NCI-H2029 (cell line): ENCODE measurements at regions not wholly inside any gene's neighbourhood (a gene's known extent, or its start where the extent isn't known, plus 50 kb on each side); places are given as distances from the start of the nearest gene placed in this dataset.

Experiments used
- DNase-seq: peaks from one replicate; lab custom pipeline; 2025; lab: John Stamatoyannopoulos, UW

DNA sequence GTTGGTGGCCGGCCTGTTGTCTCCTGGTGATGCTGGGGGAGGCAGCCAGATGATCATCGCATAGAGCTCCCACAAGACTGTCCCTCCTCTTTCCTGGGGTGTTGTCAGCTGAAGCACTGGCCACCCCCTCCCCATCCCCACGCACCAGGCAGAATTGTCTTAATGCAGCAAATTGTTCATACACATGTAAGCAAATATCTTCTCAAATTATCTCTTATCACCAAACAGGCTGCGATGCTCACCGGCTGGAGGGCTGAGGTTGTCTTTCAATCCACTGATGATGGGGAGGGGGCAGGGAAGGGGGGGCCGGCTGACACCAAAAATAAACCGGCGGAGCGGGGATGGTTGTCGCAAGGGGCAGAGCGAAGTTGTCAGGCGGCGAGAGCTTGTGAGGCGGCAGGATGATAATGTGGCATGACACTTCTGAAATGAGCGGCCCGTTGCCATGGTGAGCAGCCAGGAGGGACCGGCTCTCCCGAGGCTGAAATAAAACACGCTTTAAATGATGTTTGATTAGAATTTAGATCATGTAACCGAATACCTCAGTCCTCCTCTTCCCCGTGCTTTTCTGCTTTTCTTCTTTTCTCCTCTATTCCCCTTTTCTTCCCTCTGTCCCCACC is 59.8 kb downstream of the MRM1 start:
- no peak for DNase-seq

DNA sequence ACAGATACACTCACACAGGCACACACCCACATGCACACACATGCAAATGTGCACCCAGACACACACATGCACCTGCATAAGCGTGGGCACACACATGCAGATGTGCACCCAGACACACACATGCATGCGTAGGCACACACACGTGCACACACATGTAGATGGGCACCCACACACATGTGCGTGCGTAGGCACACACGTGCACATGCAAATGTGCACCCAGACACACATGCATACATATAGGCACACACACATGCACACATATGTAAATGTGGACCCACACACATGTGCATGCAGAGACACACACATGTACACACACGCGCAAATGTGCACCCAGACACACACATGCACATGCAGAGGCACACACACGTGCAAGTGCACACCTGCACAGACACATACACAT is 60.3 kb downstream of the MRM1 start:
- DNase-seq = no peak

DNA sequence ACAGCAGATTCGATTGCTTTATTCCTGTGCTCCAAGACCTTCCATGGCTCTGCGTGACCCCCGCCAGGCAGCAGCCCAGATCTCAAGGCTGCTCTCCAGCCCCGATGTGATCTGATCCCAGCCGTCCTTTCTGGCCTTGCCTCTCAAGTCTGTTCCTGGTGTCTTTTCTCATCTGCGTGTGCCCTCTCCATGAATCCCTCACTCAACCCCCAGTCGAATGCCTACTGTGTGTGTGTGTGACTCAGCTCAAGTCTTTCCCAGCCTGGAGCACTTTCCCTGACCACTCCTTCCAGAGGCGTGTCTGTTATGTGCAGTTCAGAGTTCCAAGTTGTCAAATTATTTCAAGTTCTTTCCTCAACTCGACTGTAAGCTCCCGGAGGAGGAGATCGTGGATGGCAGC is 64.0 kb downstream of the MRM1 start:
- no peak for DNase-seq

DNA sequence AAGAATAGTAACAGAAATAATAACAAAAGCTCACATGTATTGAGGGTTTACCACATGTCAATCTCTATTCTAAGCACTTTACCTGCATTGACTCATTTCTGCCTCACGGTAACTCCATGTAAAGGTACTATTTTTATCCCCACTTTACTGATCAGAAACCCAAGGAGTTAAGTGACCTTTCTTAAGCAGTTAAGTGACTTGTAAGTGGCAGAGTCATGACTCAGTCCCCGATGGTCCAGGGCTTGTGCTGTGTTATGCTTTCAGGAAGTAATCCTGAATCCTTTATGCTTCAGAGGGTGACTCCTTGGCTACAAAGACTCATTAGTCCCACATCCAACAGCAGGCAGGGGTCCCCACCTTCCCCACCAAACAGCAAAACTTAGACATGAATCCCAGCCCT is 66.5 kb downstream of the MRM1 start:
- DNase-seq = no peak

DNA sequence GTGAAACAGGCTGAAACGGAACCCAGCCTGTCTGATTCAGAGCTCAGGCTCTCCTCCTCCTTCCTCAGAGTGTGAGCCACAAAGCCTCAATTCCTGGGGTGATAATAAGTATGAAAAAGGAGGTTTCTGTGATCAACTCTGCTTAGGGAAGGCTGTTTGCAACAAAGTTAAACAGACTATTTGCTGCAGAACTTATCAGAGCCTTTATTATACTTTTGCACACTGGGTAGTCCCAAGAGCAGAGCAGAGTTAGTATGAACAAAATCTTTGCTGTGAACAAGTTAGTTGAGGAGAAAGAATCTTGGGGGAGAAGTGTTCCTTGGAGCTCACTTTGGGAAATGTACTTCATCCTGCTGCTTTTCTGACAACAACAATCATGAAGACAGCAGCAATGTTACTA is 67.4 kb downstream of the MRM1 start:
- no peak for DNase-seq

DNA sequence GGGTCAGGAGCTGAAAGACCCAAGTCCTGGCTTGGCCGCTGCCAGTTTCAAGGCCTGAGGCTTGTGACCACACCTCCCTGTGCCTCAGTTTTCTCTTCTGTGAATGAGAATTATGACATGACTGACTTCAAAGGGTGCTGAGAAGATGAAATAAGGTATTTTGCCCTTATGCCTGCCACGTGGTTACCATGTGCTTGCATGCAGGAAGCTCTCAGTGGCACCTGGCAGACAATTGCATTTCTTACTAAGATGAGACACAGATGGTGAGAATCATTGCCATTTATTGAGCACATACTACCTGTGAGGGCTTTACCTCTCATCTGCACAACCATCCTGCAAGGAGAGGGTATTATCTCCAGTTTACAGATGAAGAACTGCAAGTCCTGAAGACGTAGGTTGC is 69.8 kb downstream of the MRM1 start:
- DNase-seq = no peak

DNA sequence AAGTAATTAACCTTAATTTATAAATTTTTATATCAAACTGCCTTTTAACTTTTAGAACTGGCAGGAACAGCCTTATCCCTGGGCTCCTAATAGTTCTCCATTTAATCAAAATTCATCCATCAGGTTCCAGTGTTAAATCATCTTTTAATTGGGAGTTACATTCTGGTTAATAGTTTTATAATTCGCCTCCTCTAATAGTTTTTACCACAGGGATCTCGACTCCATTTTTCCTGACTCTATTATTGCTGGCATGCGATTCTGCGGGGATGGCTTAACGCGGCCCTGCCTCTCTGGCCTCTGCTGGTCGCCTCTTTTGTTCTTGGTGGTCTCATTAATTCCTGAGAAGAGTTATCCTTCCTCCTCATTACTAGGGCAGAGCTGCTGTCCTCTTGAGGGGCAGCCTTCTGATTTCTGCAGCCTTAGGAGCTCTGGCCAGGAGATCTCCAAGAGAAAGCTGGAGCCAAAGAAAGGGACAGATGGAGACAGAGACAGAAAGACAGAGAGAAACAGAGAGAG is 71.1 kb downstream of the MRM1 start:
- DNase-seq = no peak

DNA sequence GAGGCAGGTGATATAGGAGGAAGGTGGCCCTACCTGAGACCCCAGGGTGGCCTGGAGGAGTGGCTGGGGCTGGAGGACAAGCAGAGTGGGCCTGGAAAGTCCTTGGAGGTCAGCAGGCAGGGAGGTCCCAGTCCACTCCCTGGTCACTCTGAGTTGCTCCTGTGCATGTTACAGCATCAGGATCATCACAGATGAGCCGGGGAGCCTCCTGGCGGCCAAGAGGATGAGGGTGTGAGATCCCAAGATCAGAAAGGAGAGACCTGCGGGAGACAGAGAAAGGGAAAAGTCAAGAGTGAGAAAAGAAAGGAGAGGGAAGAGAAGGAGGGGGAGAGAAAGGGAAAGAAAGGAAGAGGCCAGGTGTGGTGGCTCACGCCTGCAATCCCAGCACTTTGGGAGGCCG is 71.7 kb downstream of the MRM1 start:
- no peak for DNase-seq

DNA sequence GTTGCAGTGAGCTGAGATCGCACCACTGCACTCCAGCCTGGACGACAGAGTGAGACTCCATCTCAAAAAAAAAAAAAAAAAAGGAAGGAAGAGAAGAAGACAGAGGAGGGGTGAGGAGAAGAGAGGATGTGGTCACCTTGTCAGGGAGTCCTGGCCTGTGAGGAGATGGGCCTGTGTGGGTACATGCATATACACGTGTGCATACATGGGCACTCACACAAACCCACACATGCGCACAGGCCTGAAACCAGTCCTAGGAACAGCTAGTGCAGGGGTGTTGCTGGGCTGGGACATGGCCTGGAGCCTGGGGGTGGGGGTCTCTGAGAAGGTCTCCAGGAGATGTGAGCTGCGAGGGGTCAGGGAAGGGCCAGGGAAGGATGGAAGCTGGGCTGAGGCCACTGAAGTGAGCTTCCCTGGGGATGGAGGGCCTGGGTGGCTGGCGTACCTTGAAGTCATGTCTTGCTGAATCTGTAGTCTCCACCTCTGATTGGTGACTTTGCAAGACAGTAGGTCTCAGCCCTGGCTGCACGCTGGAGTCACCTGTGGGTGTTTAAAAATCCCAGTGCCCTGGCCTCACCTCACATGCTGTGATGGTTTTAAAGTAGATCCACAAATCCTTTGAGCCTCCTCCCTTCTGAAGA is 72.4 kb downstream of the MRM1 start:
- DNase-seq = no peak

DNA sequence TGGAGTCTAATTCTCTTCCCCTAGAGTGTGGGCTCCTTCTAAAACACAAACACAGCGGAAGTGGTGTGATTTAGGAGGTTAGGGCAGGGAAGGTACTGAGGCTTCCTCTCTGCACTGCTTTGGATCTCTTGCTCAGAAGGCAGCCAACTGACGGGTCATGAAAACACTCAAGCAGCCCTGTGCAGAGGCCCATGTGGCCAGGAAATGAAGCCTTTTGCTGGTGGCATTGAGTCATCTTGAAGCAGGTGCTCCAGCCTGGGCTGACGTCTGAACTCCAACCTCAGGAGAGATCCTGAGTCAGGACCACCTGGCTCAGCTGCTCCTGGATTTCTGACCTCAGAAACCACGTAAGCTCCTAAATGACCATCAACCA is 72.9 kb downstream of the MRM1 start:
- DNase-seq = no peak

DNA sequence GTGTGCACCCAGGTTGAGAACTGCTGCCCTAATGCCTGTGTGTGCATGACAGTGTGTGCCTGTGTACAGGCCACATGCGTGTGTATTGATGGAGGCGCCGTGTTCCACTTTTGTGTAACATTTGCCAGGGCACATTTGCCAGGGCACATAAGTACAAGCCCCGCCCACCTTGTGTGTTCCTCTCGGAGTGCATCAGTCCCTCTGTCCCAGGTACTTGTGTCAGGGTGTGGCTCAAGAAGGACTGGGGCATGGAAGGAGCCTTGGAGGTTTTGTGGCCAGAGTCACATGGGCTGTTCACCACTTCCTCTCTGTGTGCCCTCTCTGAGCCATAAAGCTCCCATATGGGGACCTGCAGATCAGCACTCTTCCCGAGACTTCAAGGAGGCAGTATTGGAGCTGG is 73.9 kb downstream of the MRM1 start:
- DNase-seq = no peak

DNA sequence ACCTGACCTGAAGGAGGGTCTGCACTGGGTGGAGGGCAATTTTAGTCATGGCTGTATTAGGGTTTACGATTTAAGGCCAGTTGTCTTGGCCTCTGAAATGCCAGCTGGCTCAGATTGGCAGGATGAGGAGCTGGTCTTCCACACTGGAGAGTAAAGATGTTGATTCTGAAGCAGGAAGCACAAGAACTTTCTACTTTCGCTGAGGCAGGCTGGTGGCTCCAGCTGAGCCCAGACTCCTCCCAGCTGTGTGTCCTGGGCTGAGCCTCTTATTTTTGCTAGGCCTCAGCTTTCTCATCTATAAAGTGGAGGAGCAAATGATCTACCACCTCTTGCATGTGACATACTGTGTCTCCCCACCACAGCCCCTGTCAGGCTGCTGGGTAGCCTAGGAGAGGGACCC is 74.4 kb downstream of the MRM1 start:
- DNase-seq = no peak

DNA sequence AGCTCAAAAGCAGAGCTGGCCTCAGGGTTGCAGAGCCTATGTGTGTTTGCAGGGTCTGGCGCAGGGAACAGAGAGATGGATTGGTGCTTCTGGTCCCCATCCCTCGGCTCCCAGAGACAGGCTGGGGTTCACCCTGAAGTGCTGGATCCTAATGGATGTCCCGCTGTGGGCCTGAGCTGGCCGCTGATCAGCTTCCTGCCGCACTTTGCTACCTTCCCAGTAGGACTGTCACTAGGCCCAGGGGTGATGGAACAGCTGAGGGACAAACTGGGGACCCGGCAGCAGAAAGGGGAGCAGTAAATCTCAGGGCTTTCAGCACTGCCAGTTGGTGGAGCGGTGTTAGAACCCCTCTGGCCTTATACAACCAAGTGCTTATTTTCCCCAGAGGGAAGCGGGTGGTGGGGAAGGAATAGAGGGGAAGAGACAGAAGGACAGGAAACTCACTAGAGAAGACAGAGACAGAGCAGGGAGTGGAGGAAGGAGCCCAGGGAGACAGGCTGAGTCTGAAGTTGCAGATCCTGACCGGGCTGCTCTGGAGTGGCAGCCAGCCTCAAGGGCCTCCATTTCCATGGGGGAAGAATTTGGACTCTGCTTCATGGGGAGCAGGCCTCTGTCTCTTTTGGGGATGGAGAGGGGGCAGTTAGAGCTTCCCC is 78.6 kb downstream of the MRM1 start:
- DNase-seq = no peak

DNA sequence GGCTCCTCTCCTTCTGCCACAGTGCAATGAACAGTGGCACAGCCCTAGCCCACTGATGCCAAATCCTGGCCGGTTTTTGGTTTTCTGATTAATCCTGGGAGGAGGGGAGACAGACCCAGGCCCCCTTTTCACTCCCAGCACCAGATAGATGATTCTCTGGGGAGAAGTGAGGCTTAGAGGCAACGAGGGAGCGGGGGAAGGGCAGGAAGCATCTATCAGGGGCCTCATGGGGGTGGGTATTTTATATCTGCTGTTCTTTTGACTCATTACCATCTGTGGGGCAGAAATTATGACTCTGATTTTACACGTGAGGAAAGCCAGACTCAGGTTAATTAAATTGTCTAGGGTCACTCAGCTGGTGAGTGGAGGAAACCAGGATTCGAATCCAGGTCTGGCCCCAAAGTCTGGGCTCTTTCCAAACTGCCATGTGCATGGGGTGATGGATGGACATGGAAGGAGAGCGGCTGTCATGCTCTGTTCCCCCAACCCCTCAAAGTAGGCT is 79.4 kb downstream of the MRM1 start:
- DNase-seq = no peak

DNA sequence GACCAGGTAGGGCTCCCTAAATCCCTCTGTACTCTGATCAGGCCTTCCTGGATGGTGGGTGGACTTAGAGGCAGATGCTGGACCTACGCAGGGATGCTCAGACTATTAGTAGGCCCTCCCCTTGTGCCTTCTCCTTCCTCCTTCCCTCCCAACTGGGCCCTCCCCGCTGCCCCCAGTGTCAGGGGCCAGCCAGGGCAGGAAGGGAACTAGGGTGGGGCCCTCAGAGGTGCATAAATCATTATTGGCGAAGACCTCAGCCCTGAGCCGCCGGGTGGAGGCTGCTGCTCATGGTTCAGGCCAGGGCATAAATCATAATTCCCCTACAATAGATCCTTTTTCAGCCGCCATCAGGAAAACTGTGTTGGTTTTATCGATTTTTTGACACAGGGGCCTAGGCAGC is 81.4 kb downstream of the MRM1 start:
- DNase-seq = no peak

DNA sequence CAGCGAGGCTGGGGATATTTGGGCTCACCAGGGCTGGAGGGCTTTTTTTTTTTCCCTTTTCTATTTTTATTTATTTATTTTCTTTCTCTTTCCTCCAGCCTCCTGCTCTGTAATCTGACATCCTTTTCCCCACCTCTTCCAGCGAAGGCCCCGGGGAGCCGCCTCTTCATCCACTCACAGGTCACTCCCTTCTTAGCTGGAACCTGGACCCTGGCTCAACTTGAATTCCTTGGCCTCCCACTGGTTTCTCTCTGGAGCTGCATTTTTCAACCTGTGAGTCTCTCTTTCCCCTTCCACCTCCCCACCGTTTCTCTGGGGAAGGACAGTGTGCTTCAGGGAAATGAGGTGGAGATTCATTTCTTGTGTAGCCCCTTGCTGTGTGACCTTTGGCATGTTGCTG is 82.0 kb downstream of the MRM1 start:
- DNase-seq = no peak

DNA sequence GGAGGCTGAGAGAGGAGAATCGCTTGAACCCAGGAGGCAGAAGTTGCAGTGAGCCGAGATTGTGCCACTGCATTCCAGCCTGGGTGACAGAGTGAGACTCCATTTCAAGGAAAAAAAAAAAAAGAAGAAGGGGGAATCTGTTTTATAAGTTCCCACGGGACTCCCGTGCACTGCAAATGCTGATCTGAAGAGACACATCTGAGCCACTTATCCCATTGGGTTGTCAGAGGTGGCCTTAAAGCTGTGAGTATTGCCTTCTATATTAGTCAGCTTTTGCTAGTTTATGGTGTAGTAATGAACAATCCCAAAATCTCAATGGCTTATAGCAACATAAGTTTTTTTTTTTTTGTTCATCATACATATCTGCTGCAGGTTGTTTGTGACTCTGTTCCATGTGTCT is 82.8 kb downstream of the MRM1 start:
- no peak for DNase-seq

DNA sequence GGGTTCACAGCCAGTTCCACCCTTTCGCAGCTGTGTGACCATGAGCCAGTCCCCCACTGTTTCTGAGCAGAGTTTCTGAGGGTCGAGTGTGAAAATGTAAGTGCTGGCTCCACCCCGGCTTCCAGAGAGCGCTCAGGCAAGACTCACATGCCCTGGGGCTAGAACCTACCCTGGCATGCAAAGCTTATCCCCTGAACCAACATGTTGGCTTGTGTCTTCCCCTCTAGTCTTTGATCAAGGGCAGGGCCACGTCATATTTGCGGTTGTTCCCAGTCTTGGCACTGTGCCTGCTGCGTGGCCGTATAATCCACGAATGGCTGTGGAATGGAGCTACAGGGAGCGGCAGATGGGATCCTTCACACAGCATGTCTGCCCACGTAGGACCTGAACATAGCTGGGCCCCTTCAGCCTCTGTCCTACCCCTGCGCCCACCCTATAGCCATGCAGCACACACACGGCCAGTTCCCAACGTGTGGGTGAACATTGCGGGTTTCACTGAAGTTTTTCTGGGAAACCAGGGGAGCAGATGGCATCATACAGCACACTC is 84.8 kb downstream of the MRM1 start:
- DNase-seq = no peak

DNA sequence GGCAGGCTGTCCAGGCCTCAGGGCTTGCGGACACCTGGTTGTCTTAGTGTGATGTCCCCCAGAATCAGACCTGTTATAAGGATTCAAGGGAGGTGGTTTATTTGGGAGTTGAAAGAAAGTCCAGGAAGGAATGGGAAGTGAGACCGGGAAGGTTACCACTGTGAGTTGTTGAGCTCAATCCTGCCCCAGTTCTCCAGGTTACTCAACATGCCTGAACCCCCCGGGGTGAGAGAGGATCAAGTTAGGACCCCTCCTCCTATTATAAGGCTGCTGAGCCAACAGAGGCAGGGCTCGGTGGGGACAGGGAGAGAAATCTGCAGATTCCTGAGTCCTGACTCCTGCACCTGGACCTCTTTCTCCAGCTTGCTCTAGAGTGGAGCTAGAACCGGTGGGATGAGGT is 86.4 kb downstream of the MRM1 start:
- DNase-seq = no peak

DNA sequence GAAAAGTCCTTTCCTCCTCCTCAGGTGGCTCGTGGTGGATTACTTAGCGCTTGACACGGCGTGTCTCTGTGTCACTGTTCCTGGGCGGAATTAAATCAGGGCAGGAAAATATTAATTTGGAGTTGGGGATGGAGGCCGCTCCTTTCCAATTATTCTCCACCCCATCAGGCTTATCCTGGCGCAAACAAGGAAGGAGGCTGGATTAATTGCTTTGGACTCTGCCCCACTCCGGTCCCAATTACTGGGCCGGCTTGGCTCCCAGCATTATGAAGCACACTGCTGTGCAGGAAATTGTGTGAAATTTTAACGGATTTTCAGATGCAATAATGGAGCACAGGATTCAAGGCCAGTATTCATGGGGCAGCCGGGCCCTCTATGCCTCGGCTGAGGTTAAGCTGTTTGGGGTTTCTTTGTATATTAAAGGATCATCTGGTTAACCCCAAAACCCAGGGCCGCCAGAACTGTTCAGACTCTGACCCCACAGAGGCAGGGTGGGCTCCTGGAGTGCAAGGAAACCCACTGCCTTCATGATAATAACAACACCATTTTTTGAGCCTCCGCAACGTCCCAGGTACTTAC is 87.8 kb downstream of the MRM1 start:
- no peak for DNase-seq

DNA sequence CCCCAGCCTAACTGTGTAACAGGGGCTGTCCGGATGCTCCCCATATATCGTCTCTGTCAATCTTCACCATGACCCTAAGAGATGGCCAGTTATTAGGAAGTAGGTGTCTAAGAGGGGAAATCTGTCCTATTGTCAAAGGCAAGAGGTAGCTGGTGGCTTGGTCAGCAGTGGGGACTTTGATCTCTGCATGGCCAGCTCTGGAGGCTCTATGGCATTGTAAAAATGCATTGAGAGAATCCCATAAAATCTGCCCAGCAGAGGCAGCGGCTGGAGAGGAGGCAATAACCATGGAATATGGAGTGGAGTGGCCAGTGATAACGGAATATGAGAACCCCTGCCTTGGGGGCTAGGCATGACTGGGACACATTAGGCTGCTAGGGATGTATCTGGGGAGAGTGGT is 88.8 kb downstream of the MRM1 start:
- no peak for DNase-seq

DNA sequence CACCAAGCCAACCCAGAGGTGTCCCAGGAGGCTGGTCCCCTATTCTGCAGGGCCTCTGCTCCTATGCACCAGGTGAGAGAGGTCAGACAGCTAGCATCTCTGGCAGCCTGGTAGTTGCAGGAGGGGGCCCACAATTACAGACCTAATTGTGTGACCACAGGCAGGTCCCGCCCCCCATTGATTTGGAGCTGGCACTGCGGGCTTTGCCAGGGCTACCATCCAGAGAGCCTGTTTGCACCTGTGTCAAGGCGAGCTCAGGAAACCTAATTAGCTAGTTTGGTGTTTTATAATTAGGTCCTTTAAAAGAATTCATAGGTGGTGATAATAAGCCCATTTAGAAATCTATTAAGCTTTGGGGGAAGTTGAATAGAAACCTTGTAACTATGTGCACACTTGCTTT is 90.2 kb downstream of the MRM1 start:
- DNase-seq = no peak

DNA sequence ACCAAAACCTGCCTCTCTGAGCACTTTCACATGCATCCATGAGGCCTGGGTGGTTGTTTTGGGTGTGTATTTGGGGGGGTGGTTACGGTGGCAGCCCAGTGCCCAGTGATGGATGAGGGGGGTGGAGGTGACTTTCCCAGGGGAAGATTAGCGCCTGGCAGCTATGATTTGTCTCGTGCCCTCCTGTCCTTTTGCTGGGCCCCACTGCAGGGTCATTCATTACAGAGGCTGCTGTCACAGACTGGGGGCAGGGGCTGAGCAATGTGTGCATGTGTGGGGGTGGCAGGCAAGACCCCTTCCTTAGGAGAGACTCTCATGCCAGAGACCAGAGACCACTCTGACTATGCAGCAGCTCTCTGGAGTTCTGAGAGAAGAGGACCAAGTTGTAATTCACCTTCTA is 93.7 kb downstream of the MRM1 start:
- DNase-seq = no peak
